Fibroblast of peridontal ligament (primary cell): ENCODE measurements at regions not wholly inside any gene's neighbourhood (a gene's known extent, or its start where the extent isn't known, plus 50 kb on each side); places are given as distances from the start of the nearest gene placed in this dataset.

Experiments used
- DNase-seq: peaks from one replicate; pipeline ENCODE4 v3.0.0-alpha.2; 2010; ENCODE audit errors: extremely low read depth

DNA sequence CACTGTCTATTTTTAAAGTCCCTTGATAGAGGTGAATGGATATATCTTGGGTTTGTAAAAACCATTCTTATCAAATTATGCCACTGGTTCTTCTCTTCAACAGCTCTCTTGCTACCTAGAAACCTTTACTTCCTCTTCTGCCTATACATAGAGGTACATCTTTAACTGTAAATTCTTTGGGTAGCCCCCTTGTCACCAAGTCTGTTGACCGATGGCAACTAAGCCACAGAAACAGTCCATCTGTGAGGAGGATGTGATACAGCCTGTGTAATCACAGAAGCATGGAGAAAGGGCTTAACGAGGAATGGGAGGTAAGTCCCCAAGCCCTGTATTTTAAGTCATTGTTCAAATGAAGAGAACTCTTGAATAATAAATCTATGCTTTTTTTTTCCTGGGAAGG is 246.5 kb upstream of the MDFIC2 start:
- no peak for DNase-seq

DNA sequence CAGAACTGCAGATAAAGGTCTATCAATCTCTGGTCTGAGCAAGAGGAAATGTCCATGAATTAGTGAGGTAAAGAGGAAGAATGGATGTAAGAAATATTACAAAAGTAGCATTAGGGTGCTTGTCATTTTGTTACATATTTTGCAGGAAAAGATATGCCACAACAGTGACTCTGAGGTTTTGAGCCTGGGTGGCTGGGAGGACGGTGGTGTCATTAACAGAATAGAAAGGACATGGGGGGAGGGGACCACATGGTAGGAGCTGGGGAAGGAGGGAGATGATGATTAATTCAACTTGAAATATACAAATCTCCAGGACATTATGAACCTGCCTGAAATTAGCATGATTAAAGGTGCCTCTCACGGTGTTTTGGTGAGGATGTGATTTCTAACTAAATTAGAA is 245.5 kb upstream of the MDFIC2 start:
- DNase-seq = no peak

DNA sequence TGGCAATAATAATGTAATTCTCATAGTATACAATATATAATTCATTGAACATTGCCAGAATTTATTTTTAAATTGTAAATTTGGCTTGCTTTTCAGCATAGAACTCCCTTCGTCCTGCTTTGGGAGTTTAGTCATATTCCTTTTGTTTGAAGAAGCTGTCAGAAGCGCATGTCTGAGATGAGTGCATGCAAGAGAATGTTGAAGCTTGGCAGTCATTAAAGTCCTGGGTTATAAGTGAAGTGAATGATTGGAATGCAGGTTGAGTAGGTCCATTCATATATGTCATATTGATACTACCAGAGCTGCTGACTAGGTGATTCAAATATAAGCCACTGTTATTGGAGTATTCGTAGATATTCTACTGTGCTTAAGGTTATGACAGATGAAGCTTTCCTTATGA is 243.6 kb upstream of the MDFIC2 start:
- peak; percentile 10 for DNase-seq

DNA sequence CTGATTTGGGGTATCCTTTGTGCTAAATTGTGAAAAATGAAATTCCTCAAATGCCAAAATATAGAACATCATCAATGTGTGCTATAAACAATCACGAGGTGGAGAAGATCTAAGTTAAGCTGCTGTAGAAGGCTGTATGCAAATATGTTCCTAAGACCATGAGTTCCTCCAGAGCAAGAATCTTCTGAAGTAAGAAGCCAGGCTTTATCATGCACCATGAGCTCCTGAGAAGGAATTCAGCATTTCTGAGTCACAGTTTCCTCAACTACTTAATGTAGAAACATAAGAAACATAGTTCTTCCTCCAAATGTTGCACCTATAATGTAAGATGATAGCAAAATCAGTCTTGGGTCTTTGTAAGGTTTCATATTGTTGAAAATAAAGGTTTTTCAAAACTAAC is 241.7 kb upstream of the MDFIC2 start:
- peak; percentile 11 for DNase-seq

DNA sequence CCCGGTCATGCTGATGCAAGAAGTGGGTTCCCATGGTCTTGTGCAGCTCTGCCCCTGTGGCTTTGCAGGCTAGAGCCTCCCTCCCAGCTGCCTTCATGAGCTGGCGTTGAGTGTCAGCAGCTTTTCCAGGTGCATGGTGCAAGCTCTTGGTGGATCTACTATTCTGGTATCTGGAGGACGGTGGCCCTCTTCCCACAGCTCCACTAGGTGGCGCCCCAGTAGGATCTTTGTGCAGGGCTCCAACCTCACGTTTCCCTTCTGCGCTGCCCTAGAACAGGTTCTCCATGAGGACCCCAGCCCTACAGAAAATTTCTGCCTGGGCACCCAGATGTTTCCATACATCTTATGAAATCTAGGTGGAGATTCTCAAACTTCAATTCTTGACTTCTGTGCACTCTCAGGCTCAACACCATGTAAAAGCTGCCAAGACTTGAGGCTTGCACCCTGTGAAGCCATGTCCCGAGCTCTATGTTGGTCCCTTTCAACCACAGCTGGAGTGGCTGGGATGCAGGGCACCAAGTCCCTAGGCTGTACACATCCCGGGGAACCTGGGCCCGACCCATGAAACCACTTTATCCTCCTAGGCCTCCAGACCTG is 238.4 kb upstream of the MDFIC2 start:
- peak; percentile 57 for DNase-seq

DNA sequence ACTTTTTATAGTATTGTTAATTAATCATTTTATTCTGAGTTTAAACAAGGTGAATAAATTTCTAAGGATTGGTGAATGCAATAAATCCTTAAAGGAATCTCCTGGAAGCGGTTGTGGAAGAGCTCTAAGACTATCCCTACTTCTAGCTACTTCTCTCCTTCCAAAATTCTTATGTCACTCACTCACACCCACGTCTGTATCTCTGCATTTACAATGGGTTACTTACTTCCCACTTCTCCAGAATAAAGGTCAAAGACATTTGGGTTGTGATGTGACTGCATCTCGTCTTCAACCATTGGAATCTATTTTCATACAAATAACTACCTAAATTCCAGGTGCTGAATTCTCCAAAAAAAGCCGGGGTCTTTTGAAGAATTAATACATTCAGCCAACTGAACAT is 234.2 kb upstream of the MDFIC2 start:
- DNase-seq = no peak

DNA sequence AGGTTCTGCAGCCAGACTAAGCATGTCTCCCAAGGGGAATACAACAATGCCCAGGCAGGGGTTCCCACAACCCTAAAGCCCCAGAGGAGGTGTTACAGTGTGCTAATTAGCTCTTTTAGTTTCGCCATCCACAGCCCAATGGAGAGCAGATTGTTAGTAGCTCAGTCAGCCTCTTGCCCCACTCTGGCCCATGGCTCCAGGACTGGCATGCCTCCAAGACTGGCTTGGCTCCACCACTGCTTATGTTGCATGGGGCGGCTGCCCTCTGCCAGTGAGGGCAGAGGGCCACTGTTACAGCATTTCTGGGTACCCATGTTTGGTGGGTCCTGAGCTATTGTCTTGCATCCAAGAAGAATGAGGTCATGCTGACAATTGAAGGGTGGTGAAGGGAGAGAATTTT is 231.1 kb upstream of the MDFIC2 start:
- DNase-seq = no peak

DNA sequence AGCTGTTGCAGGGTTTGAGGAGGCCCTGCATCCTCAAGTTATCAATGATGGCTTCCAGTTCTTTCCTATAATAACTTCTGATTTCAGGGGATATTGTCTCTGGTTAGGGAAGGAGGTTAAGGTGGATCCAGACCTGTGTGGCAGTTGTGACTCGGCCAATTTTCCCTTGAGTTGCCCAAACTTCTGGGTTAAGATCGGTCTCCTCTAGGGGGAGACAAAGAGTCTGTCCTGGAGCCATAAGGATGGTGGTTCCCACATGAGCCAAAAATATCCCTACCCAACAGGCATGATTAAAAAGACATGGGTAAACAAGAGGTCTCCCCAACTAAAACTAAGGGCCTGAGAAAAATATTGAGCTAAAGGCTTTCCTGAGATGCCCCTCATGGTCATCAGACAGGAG is 227.5 kb upstream of the MDFIC2 start:
- no peak for DNase-seq

DNA sequence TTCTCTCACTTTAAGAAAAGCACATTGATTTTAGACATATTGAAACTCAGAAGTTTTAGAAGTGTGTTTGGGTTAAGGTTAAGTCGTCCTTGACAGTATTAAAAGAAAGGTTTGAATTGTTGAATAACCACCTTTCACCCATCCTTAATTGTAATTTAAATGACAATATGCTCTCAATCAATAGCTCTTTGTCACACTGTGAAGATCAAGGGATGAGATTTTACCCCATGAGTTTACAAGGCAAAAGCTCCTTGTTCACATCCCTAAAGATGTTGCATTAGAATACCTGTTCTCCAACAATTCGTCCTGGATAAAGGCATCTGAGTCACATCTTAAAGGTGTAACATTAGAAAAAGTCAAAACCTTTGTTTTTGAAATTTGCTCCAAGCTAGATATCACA is 220.4 kb upstream of the MDFIC2 start:
- no peak for DNase-seq

DNA sequence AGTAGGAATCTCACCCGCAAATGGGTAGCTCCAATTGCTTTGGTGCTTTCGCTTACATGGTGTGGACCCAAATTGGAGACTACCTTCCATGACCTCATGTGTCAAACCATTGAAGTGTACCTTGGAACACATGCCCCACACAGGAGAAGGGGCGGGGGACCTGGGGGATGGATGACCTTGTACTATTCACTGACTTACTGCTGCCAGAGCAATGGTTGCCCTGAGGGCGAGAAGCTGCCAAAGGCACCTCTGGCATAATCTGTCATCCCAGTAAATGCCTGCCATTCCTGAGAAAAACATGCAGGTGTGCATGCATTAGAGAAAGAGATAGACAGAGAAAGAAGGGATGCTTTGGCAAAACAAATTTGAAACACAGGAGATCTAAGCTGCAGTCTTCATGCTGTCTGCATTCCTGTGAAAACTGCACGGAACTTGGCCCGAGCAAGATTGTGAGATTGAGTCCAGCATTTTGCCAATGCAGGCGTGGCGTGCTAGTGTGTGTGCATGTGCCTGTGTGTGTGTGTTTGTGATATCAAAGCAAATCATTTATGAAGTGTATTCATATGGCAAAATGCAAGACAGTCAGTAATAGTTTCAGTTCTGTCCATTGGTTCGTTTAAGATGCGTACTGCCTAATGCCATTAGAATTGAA is 219.5 kb upstream of the MDFIC2 start:
- DNase-seq = no peak

DNA sequence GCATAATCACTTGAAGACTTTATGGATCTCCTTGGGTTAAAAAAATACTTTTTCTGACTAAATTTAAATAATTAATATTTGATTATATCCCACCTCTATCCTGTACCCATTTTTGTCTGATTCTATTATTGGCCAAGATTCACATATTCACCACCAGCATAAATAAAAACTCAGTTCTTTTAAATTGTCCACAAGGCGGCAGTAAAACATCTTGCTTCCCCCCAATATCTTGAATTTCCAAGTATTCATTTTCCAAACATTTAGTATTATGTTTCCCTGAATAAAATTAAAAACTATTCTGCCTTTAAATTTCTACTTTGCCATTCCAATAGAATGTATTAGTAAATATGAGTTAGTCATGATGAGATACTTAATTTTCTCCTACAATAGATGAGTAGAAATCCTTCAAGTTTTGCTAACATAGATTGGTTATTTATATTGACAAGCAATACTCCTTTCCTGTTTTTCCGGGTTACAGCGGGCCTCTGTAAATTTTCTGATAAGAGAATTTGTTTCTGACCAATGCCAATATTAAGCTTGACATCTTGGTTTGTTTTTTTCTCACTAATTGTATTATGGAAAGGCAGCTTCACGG is 218.7 kb upstream of the MDFIC2 start:
- DNase-seq = peak; percentile 68

DNA sequence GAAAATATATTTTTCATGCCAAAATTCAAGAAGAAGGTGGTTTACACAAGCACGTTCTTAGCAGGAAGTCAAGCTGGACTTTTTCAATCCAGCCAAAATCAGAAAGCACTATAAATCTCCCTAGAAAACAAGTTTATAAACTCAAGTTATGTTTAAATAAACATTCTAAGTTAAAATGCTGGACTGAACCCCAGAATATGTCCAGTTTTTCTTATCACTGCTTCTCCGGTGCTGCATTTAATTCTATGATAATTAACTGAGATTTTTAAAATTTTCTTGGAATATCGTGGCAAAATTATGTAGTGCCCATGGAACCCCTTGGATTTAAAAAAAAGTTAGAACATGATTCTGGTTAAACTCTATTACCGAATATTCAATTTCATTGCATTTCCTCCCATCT is 218.2 kb upstream of the MDFIC2 start:
- no peak for DNase-seq

DNA sequence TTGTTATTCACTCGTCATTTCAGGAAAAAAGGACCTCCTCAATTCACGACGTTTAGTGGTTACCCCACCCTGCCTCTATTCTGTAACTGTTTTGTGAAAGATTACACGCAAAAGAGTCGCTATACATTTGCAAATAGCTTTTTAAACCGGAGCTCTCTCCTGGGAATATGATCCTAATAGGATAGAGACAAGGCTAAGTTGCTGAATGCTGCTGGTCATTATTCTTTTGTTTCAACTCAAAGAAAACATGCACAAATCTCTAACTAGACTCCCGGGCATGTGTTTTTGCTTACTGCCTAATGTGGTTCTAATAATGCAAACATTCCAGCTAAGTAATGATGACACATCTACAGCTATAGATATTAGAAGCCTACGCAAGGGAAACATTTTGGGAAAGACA is 214.6 kb upstream of the MDFIC2 start:
- DNase-seq = peak; percentile 3

DNA sequence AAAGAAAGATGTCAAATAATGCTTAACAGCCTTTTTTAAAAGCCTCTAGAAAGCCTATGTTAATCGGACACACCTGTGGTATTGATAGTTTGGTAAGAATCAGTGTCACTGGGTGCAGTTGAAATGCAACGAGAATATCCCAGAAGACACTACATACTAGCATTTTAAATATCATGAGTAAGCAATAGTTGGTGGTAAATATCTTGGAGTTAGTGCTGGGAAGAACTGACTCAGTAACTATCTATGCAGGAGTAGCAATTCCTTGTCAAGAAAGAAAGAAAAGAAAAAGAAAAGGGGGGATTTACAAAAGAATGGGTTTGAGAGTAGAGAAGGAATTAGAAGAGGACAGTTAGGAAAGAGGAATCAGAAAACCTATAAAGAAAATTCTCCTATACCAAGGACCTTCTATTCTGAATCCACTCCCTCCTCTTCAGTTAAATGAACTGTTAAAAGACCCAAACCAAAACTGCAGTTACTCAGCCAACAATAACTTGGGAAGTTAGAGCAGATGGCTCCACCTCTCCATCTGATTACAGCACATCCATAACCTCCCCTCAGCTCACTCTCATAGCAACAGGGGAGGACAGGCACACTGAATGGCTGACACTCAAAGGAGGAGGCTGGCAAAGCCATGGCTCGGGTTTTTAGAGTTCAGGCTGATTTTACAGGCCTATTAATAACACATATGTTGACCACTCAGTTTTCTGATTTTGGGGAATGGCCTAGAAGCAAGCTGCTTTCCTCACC is 207.6 kb upstream of the MDFIC2 start:
- DNase-seq = peak; percentile 35

DNA sequence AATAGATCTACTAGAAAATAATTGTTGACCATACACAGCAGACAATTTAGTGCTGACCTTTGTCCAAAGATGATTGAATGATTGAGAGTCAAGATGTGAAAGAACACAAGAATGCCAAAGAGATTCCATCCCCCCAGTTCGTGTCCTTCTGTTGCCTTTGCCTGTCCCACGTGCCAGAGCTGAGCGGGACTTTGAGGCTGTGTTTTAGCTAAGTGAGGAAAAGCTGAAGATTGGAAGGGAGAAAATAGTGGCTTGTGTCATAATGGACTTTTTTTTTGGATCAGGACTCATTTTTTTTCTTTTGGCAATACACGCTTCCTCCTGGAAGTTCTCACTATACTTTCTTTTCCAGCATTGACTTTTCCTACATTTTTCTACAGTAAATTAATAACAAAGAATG is 206.6 kb upstream of the MDFIC2 start:
- DNase-seq = no peak

DNA sequence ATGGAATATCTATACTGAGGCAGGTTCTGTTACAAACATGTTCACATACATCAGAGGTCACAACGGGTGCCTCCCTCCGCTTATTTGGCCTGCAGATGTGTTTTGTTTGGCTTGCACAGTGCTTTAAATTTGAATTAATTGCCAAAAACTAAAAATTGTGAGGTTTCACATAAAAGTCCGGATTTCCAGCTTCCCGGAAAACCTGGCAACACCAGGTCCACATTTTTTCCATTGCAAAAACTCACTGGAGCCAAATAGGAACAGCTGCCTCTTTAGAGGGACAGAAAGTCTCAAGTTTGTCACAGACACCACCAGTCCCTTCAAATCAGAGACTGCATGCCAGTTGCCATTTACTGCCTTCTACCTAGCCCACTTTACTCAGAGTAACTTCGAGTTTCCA is 205.9 kb upstream of the MDFIC2 start:
- DNase-seq = no peak

DNA sequence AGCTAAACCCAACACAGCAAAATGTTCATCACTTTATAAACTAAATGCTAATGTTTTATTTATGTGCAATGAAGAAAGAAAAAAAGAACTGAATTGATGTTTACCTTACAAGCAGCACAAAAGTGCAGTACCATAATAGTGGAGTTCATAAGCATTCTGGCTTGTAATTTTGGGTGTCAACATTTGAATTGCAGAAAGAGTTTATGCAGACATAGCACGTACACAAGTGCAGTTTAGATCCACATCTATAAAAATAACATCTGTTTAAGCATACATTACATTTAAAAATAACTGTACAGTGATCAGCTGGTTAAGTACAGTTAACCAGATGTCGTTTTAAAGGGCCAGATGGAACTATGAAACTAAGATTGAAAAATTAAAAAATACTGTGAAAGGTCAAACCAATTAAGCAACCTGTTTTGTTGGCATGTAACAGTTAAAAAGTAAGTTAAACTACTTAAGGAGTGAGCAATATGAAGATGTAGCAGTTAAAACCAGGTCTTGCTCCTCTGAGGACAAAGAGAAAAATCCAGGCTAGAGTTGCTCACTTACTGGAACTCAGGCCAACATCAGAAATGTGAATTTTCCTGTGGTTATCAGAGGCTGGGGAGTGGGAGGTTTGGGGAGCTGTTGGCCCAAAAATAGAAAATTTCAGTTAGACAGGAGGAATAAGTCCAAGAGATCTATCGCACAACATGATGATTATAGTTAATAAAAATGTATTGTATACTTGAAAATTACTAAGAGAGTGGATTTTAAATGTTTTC is 204.9 kb upstream of the MDFIC2 start:
- no peak for DNase-seq

DNA sequence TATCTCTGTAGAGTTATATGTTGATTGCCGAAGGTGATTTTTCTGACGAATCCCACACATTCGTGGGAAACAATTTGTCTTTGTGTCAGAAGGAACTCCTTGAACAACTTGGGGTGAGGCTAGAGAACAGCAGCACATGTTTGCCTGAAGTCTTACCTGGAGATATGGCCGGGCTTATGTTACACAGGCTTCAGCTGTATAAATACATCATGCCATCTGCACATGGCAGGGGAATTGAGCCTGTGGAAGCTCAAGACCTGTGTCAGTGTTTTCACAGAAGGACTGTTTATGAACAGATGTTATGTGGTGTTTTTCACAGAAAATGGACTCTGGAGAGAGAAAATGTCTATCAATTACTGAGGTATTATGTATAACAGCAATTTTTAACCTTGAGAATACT is 203.6 kb upstream of the MDFIC2 start:
- DNase-seq = no peak

DNA sequence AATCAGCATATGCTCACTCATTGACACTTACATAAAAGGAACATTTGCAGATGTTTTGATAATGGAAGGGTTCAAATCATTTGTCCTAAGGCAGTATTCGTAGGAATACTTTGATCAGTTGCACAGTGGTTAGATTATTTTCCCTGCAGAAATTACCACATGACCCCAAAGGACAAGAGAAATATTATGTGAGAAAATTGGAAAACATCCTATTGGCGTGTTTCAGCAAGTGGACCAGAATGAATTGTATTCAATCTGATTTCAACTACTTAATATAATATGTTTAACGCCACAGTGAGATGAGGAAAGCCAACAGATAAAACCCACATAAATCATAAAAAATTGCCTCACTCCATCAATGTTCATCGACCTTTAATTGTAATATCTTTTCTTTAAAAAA is 195.0 kb upstream of the MDFIC2 start:
- DNase-seq = no peak

DNA sequence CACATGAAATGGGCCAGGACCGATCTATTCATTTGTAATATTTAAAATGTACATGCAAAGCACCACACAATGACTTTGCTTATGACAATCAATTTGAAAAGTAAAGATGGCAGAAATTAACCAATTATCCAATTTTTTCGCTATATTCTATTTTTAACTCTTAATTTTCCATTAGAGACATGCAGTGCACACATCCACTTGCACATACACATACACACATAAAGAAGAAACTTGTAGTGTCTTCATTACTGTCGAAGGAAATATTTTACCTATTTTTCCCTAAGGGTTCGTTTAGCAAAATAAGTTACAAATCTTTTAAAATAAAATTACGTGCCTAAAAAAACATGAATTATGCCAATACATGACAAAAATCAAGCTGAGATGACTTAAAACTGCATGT is 194.3 kb upstream of the MDFIC2 start:
- DNase-seq = no peak

DNA sequence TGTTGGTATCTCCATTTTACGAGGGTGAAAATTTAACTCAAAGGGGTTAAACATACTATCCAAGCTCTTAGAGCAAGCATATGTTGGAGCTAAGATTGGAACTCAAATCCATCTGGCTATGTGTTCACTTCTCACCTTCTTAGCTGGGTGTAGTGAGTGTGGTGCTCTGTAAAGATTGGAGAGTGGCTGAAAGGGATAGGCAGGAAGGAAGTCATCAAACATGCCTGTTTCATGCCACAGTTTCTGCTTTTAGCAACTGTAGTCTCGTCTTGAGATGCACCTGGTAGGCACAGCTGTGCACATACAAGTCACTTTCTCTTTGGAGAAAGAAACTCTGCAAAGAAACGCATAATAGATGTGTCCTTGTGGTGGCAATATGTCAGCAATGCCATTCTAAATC is 189.1 kb upstream of the MDFIC2 start:
- no peak for DNase-seq

DNA sequence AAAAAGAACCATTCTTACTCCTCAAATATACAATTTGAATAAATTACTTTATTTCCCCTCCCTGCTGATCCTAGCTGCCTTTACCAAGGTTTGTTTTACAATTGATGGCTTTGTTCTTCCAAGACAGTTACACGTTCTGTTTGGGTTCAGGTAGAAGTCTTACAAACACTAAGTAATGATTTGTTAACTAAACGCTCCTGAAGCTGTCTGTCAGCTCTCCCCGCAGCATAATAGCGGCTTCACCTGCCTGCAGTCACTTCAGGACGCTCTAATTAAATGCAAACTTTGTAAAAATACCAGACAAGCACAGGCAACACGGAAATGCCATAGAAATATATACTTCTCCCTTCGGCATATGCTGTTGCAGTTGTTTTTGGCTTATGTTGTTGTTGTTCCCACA is 176.4 kb upstream of the MDFIC2 start:
- no peak for DNase-seq
